GM12878 (cell line): ENCODE measurements at regions not wholly inside any gene's neighbourhood (a gene's known extent, or its start where the extent isn't known, plus 50 kb on each side); places are given as distances from the start of the nearest gene placed in this dataset.

Source experiments
- ATAC-seq: fragments of 200-7000 bp; cut with Tn5 transposase; 3 replicates; pipeline ENCODE4 v1.9.1; 2020; ENCODE audit warnings: mild to moderate bottlenecking, moderate library complexity
- BruUV-seq: library from RNA; stranded (reverse); fragments of 400-500 nt; replicated peaks from 2 replicates; lab custom pipeline; 2021; lab: Mats Ljungman, UMichigan
- CTCF ChIA-PET: fragments of 300-600 bp; sonication (Branson Sonifier 250); formaldehyde crosslinking; extraction: SDS; loops from one replicate; lab custom pipeline; 2021; ENCODE audit warnings: inconsistent platforms; lab: Yijun Ruan, JAX
- POLR2A ChIA-PET: fragments of 350-600 bp; formaldehyde crosslinking; extraction: SDS; loops from one replicate; lab custom pipeline; 2021; ENCODE audit warnings: inconsistent platforms; lab: Charles Lee
- RAD21 ChIA-PET: fragments of 300-600 bp; sonication (Branson Sonifier 250); formaldehyde crosslinking; loops from one replicate; lab custom pipeline; 2023; ENCODE audit warnings: antibody characterized with exemption; ENCODE audit not compliant: unreplicated experiment; lab: Charles Lee
- SMC1A ChIA-PET: fragments of 300-600 bp; sonication (Branson Sonifier 250); formaldehyde crosslinking; loops from one replicate; lab custom pipeline; 2023; ENCODE audit not compliant: unreplicated experiment, uncharacterized antibody; lab: Charles Lee
- DNase-seq: peaks from one replicate; pipeline ENCODE4 v3.0.0-alpha.2; 2011; ENCODE audit warnings: low read depth, low spot score
- FAIRE-seq: peaks from 3 replicates; lab custom pipeline; 2011; peaks lifted over from hg19 to GRCh38; lab: Jason Lieb, UNC
- H2AFZ ChIP-seq: 2 replicates; pipeline ENCODE4 v1.6.0; 2011; ENCODE audit warnings: low read depth, low read length, control low read depth; ENCODE audit not compliant: control insufficient read depth
- H3K27ac ChIP-seq: 2 replicates; pipeline ENCODE4 v1.5.1; 2011; ENCODE audit warnings: control low read depth; ENCODE audit not compliant: control insufficient read depth, insufficient read depth
- H3K27me3 ChIP-seq, 2 experiments: replicated peaks in 1 of 2; 2 replicates each; pipeline versions ENCODE4 v1.6.0 to v1.6.1; 2011; ENCODE audit warnings: low read length in 1 of 2; ENCODE audit not compliant: control insufficient read depth in 2 of 2, insufficient read depth in 2 of 2
- H3K36me3 ChIP-seq, 2 experiments: 2 replicates each; pipeline ENCODE4 v1.5.1; 2011; ENCODE audit warnings: low read length in 1 of 2; ENCODE audit not compliant: control insufficient read depth in 2 of 2, insufficient read depth in 2 of 2
- H3K4me1 ChIP-seq: 2 replicates; pipeline ENCODE4 v1.6.1; 2011; ENCODE audit warnings: mild to moderate bottlenecking, low read length, moderate library complexity, mixed read lengths; ENCODE audit not compliant: control insufficient read depth, insufficient read depth
- H3K4me2 ChIP-seq: 2 replicates; pipeline ENCODE4 v1.6.0; 2011; ENCODE audit warnings: control low read depth; ENCODE audit not compliant: control insufficient read depth, insufficient read depth
- H3K4me3 ChIP-seq: fragments of 200-600 bp; sonication (generic); 2 replicates; pipeline ENCODE4 v1.5.1; 2016
- H3K79me2 ChIP-seq: 2 replicates; pipeline ENCODE4 v1.6.0; 2011; ENCODE audit warnings: low read length; ENCODE audit not compliant: control insufficient read depth, insufficient read depth
- H3K9ac ChIP-seq: 2 replicates; pipeline ENCODE4 v1.8.0; 2011; ENCODE audit warnings: low read length, control low read depth, mixed read lengths; ENCODE audit not compliant: control insufficient read depth, insufficient read depth
- H3K9me3 ChIP-seq: replicated peaks from 3 replicates; pipeline ENCODE4 v1.5.1; 2011; ENCODE audit warnings: mild to moderate bottlenecking, low read length; ENCODE audit not compliant: control insufficient read depth, insufficient read depth
- H4K20me1 ChIP-seq: 2 replicates; pipeline ENCODE4 v1.6.0; 2011; ENCODE audit not compliant: control insufficient read depth, insufficient read depth
- ETV6 ChIP-seq, 2 experiments: fragments of 450-650 bp in 1 of 2; IDR thresholded peaks in 1 of 2; conservative IDR thresholded peaks in 1 of 2; 2 replicates each; pipeline ENCODE4 v1.6.1; 2014; ENCODE audit warnings: antibody characterized with exemption in 1 of 2, borderline replicate concordance in 1 of 2, low read depth in 1 of 2, mild to moderate bottlenecking in 1 of 2, moderate library complexity in 1 of 2
- NFXL1 ChIP-seq: fragments of 450-650 bp; IDR thresholded peaks from 2 replicates; pipeline ENCODE4 v1.6.1; 2017; ENCODE audit warnings: antibody characterized with exemption, mild to moderate bottlenecking, borderline replicate concordance
- SRF ChIP-seq, 2 experiments: IDR thresholded peaks; 2 replicates each; pipeline ENCODE4 v1.6.1; 2011; ENCODE audit warnings: low read depth in 2 of 2, low read length in 2 of 2, mild to moderate bottlenecking in 1 of 2, moderate library complexity in 1 of 2
- TCF12 ChIP-seq: IDR thresholded peaks from 2 replicates; pipeline ENCODE4 v1.6.1; 2011; ENCODE audit warnings: low read depth, mild to moderate bottlenecking, low read length
- WGBS: methylation state at CpG from one replicate; pipeline ENCODE4 v1.1.6; 2016; ENCODE audit warnings: low lambda C conversion rate; ENCODE audit not compliant: insufficient replicate concordance, insufficient coverage; ENCODE audit errors: missing lambda C conversion rate; 5-methylcytosine and 5-hydroxymethylcytosine counted together
- in situ Hi-C: fragments of 300-500 bp; cut with MboI; formaldehyde crosslinking; loops from 9 replicates; pipeline ENCODE4 v1.14.3; 2018; ENCODE audit warnings: mixed read lengths
- intact Hi-C: fragments of 100-400 bp; cut with micrococcal nuclease; formaldehyde crosslinking; loops from one replicate; pipeline ENCODE4 v1.14.2; 2022; ENCODE audit not compliant: unreplicated experiment

DNA sequence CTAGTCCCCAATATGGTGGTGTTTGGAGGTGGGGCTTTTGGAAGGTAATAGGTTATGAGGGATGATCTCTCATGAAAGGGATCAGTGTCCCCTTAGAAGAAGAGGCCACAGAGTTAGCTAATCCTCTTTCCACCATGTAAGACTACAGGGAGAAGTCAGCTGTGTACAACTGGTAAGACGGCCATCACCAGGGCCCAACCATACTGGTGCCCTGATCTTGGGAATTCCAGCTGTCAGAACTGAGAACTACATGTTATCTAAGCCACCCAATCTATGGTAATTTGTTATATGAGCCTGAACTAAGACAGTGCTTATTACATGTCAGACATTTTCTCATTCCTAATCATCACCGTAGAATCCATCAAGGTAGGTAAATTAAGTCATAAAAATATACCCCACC is 77.7 kb upstream of the ZNF217 start:
- Histone ChIP-seq H3K79me2 (no peaks in the 10 kb centered on the region), H3K4me2 (no peak overlapping the region), H2AFZ (no peak overlapping the region; the same call in 1 of the 2 replicates), H3K4me3 (no peak overlapping the region), H3K9me3 (no peaks in the 10 kb centered on the region), H3K36me3 (no peaks in the 10 kb centered on the region), H3K27me3 (no peaks in the 10 kb centered on the region), H3K27ac (no peak overlapping the region), H4K20me1 (no peaks in the 10 kb centered on the region), H3K9ac (no peak overlapping the region), H3K4me1 (no peaks in the 10 kb centered on the region)
- CTCF ChIA-PET = interaction anchor here (0.7 to 1.8 kb wide), 4 partner anchors 10 to 423 kb away, joined by 3 to 7 read pairs (median 4); no protein-coding TSS in a partner anchor
- no peak for DNase-seq
- intact Hi-C loops (no loop called here), in situ Hi-C loops (no loop called here)
- FAIRE-seq = no peak
- 64% methylated on average over 2 of the region's 2 CpGs for WGBS
- no peak for ATAC-seq
- SMC1A ChIA-PET = interaction anchor here (0.9 to 1.6 kb wide), 6 partner anchors 10 to 25 kb away, joined by 3 to 7 read pairs (median 3); no protein-coding TSS in a partner anchor
- RAD21 ChIA-PET = interaction anchor here (1.1 kb wide), 1 partner anchor 10 kb away, joined by 4 read pairs; no protein-coding TSS in a partner anchor
- TF ChIP-seq ETV6 (conservative IDR thresholded peaks at IDR 0.05 in 1 of 2, IDR thresholded peaks at IDR 0.05 in 1 of 2; ENCODE audit: borderline replicate concordance in 1 of 2, low read depth in 1 of 2) (peak in 1 of 2 experiments; percentile 89; a peak in 2 of 4 replicates), SRF (IDR thresholded peaks at IDR 0.05; ENCODE audit: low read depth in 2 of 2, low read length in 2 of 2) (no peak), NFXL1 (peak; percentile 50; the same call in 1 of the 2 replicates), TCF12 (no peak)
- no TSS peak for BruUV-seq
- POLR2A ChIA-PET = interaction anchor here (1.0 to 1.3 kb wide), 2 partner anchors 10 to 24 kb away, joined by 3 to 6 read pairs; no protein-coding TSS in a partner anchor
